HG02610 (cell line): ENCODE measurements at regions not wholly inside any gene's neighbourhood (a gene's known extent, or its start where the extent isn't known, plus 50 kb on each side); places are given as distances from the start of the nearest gene placed in this dataset.

ENCODE experiments used
- ATAC-seq: cut with Tn5 transposase; IDR thresholded peaks from one replicate; pipeline ENCODE4 v1.9.1; 2021; ENCODE audit warnings: mild to moderate bottlenecking, moderate library complexity; ENCODE audit not compliant: unreplicated experiment

DNA sequence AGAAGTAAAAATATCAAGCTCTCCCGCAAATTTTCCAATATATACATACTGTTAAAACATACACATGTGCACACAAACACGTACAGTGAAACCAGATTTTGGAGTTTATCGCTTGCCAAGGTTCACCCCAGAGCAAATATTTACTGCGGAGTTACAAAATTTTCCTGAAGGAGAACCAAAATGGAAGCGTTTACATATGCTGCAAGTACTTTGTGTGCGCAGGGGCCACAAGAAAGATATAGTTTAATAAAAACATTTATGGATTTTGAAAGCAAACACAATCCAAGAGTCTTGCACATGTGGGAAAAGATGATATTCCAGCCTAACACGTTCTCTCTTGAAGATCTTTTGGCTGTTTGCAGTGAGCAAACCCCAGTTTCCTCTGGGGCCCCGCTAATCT is 301.3 kb upstream of the NFE2L3 start:
- ATAC-seq: no peak

DNA sequence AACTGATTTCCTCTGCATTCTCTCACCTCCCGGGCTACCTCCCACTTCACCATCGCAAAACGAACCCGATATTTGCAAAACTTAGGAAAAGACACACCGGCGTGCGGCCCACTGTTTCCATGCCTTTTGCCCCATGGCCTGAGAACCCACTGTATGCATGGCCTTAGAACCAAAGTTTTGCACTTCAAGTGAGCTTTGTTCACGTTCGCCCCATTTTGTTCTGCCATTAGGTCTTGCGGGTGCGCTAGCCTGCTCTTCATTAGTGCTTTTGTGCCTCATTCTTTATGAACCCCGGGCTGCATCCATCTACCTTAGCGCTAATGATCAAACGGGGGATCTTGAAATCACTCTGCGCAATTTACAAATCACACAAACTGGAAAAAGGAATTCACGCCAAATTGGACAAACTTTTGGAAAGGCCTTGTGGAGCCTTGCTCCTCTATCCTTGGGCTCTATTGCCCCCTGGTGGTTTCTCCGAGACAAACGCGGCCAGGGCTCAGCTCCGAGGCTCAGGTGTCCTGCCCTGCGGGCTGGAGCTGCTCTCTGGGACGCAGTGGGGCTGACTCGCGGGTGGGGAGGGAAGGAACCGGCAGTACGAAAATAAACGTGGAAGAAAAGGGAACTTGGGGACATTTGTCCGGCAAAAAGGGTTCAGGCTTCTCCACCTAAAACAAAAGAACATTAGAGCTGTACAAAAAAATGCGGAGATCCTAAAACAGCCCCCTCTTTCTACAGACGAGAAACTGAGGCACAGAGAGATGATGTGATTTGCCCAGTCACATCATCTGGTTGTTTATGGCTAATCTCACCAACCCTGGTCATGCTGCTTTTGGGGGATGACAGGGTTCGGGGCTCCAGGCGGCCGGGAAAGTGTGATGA is 300.4 kb upstream of the NFE2L3 start:
- ATAC-seq: no peak

DNA sequence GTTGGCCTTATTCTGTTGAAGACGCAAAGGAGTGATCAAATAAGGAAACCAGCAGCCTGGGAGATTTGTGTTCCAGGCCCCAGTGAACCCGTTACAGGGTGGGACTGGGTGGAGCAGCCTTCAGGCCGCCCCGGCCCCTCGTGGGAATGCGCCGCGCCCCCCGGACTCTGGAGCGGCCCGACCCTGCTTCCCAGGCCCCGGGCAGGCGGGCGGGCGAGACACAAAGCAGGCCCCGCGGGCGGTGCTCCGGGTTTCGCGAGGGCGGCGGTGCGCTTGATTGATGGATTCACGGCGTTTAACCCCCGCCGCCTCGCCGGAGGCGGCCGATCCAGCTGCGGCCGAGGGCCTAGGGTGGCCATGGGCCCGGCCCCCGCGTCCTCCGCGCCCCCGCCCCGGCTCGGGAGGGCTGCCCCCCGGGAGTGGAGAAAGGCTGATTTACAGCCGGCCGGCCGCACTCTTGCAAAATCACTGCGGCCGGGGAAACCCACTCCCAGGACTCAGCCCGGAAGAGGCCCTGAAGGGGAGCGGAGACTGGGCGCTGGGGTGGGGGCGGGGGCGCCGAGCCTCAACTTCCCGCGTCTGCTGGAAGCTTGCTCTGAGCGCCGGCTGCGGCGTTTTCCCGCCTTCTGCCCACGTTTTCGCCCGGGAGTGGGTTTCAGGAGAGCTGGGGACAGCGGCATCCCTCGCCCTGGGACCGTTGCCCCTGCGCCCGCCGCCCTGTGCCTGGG is 299.6 kb upstream of the NFE2L3 start:
- ATAC-seq: no peak

DNA sequence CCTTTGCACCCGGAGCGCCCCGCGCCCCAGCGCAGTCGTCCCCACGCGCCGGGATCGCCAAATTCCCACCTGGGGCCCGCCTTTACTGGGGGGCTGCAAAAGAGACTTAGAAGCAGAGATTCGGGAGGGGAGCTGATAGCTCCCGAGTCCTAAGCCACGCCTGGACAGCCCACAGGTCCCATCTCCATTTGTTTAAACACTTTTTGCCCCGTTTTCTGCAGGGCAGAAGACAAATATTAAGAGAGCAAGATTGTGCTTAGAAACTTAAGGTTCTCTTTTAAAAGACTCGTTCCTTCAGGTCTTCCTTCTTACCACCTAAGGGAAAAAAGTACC is 299.1 kb upstream of the NFE2L3 start:
- no peak for ATAC-seq

DNA sequence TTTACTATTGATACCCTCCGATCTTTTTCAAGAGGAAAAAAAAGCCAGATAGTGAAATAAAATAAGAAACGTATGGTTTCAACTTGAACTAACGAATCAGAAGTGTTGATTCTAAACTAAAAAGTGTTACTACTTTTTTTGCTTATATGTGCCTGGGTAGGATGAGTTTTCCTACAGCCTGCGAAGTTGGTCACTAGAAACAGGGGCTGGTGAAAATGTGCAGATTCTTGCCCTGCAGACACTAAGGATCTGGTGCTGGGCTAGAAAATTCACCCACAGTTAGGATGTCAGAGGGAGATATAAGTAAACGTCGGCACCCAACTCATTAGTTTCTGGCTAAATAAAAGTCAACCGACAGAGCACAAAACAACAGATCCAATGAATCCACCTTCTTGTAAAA is 298.7 kb upstream of the NFE2L3 start:
- ATAC-seq: no peak

DNA sequence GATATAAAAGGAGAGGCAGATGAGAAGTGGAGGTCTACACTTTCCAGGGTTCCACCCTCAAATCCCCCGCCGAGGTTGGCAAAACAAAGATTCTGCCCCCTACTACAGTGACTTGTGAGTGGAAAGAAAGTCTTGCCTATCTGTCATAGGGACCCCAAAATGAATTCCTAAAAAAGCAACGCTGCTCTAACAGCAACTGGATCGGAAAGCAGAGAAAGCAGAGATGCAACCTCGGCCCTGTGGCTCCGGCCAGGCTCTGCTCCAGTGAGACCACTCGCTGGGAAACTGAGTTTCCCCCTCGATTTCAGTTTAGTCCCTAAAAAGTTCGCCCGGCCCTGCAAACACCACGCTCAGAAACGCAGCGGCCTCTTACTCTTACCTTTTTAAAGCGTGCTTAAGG is 297.9 kb upstream of the NFE2L3 start:
- ATAC-seq: no peak

DNA sequence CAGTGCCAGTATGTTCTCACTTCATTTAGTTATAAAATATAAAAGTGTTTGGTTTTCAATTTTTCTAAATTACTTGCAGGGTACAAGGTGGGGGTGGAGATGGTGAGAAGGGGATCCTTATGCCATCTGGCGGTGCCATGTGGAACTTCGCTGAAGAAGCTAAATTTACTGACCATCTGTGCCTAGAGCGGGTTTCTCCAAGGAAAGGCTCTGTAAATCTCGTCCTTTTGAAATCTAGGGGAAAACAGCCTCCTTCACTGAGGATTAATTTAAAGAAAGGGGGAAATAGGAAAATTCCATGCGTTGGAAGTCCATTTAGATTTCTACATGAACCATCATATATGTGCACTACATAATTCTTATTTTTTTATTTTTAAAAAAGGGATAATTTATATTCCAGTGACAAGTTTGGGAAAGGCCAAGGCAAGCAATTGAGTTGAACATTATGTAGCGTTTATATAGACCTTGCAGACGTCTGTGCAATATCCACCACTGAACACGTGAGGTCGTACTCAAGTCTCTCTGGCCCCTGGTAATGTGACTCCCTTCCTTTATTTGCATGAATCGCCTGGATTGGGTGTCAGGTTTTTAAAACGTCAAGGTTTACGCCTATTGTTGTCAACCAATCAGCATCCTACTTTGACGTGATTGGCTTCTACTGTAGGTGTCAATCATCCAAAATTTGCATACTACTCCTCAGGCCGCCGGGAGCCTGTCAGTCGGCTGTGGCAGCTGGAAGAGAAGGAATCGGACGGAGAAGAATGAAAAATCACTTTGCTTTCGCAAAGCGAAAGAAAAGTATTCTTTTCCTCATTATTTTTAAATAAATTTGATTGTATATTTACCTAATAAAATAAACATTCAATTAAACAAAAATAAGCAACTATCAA is 297.1 kb upstream of the NFE2L3 start:
- ATAC-seq: no peak

DNA sequence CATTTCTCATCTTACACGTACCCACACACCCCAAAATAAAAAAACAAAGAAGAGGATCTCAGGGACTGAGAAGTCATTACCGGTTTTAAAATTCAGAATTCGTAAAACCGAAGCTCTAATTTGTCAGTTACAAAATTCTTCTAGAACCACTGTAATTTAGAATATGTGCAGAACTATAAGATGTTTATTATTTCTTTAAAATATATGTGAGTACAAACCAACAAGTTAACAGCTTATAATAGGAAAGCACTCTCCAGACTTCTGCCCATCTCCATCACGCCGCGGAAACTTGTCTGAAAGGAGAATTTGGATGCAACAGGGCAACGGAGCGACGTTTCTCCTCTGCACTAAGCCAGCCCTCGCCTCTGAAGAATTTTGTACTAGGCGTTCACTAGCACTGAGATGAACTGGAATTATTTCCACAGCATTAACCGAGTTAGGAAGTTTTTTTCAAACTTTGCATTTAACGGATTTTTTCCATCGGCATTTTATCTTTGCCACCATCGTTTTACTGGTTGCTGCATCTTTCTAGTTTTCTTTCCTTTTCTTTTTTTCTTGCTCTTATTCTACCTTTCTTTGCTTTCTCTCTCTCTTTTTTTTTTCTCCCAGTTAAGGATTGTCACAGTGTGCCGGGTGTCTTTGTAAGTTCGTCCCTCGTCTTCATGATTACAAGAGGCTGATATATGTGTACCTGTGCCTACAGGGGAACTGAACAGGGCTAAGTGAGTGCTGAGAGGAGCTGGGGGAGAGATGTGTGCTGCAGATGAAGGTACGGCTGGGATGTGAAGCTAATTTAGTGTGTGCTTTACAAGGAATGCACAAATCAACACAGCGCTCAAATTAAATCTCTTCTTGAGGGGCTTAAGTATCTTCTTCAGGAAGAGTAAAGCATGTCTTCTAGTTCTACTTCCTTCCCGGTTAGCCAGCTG is 295.9 kb upstream of the NFE2L3 start:
- no peak for ATAC-seq

DNA sequence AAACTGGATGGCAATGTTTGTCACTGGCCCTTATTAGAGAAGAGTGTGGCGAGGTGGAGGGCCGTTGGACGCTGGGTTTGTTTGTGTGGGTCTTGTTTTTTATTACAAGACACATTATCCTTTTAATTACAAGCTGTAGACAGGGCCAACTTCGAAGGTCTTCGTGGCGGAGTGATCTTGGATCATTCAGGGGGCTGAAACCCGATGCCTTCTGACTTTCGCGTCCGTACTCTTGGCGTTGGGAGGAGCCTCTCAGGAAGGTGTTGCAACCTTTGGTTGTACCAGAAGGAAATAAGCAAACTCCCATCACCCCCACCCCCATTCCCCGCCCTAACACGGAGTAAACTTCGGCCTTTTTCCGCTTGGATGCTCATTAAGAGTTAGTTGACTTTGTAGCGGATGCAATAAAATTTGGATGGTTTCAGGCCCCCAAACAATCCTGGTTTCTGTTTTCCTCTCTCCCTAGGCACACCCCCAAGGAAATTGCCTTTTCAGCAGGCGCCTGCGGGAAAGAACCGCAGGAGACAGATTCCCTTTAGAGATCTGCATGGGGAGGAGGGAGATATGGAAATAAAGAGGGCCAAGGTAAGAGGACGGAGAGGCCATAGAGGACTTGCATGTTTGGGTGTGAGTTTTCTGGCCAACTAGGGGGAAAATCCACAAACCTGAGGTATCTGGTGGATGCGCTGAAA is 294.5 kb upstream of the NFE2L3 start:
- no peak for ATAC-seq

DNA sequence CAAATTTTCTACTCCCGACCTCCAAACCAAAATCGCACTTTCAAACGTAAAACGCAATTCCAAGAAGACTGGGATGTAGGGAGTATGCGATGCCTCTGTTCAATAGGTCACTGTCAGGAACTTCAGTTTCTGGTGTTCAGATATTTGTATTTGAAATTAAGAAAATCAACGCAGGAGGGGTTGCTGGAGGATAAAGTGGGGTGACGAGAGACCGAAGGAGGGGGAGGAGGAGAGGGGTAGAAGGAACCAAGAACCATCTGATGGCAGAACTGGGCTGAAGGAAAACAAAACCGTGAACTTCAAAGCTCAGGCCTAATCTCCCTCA is 293.8 kb upstream of the NFE2L3 start:
- no peak for ATAC-seq

DNA sequence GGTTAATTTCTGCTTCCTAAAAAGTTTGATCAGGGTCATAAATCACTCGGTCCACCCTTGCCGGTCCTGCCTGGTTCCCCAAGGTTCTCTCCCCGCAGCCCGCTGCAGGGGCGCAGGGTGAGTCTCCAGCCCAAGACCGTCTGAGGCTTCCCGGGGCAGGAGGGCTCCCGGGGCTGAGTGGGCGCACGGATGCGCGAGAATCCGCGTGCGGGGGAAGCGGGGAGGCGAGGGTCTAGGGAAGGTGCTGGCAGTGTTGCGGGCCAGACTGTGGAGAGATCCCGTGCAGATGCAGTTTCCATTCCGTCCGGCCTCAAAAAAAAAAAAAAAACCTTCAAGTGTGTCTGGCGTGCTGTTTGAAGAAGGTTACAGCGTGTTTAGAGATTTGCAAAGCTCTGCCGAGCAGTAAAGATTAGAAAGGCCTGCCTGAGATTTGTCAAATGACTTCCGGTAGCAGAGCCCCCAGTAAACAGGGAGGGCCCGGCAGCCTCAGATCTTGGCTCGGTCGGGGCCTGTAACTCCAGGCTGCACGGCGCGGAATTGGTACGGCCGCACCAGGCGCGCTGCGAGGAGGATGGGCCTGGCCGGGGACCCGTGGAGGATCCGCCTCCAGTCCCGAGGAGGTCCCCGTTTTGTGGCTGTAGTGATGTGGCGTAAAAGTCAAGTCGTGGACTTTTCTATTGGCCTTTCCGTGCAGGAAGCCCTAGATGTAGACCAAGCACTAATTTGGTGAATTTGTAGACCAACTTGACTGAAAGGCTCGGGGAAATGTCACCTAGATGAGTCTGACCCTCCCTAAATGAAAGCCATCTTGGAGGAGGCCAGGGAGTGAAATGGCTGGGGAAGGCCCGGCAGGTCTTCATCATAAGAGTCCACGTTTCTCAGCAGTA is 293.2 kb upstream of the NFE2L3 start:
- ATAC-seq: no peak

DNA sequence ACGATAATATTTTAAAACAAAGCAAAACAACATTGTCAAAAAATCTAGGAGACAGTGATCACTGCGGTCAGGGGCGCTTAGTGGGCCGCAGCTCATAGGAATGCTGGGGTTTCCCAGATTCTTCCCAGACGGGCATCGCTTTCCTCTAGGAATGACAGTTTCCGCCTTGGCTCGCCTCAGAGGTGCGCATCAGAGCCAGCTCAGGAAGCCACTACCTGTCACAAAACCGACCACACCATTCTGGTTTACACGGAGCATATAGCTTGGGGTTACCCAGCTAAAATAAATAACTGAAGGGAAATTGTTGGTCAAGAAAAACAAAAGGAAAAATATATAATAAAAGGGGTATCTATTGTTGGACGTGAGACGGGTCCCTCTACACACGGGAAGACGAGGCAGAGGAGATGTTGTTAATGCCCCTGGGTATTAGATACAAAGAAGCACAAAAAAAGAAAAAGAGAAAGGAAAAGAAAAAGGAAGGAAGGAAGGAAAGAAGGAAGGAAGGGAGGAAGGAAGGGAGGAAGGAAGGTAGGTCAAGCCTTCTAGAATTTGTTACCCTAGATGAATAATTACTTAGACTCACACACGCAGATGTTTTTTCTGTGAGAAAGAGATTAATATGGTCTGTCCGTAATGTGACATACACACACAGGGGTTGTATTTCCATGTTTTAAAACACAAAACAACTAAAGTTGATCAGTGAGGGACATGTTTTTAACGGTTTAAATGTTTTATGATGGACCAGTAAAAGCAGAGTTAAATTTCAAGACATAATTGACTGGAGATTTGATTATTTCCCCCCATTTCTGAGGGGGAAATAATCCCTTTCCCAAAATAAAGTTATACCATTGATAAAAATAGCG is 292.4 kb upstream of the NFE2L3 start:
- no peak for ATAC-seq

DNA sequence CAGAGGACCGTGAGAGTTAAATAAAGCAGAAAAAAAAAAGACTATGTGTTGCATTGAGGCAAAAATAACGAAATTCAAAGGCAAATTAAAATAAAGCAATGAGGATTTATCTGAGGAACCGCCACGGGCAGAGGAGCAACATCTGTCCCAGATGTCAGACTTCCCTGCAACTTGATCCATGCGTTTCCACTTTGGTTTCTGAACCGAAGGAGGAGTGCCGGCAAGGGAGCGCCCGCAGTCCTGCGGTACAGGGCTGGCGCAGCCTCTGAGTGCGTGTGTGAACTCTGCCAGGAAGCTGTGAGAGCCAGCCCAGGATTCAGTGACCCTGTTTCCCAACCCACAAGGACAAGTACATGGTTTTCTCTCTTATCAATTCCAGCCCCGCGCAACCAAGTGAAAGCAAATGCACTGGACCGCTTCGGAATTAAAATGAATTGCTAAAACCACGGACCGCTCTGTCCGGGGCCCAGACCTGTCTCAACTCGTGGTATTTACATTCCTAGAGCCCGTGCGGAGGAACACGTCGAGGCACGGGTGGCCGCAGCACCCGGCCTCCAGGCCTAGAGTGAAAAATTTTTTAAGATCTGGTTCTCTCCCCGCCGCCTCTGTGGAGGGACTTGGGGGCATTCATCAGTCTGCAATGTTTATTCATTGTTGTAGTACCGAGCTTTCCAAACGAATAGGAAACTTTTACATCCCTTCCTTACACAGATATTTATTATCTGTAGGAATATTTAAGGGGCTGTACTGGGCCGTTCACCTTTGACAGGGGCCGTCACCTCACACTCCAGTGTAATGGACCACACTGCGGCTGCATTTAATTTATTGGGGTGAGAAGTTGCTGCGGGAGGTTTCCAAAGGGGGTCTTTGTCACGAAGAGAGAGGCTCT is 291.5 kb upstream of the NFE2L3 start:
- ATAC-seq: no peak

DNA sequence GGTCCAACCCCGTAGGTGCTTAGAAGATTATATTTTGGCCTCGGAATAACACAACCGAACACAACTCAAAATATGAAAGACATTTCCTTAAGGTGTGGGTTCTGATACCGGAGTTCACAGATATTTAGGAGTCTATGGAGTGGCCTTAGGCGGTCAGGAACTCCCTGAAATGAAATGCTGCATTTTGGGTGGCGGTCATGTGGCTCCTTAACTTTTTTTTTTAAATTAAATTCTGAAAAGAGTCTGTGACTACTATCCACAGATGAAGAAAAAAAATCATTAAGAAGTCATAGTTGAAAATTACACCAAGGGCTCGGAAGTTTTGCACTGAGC is 290.9 kb upstream of the NFE2L3 start:
- ATAC-seq: no peak

DNA sequence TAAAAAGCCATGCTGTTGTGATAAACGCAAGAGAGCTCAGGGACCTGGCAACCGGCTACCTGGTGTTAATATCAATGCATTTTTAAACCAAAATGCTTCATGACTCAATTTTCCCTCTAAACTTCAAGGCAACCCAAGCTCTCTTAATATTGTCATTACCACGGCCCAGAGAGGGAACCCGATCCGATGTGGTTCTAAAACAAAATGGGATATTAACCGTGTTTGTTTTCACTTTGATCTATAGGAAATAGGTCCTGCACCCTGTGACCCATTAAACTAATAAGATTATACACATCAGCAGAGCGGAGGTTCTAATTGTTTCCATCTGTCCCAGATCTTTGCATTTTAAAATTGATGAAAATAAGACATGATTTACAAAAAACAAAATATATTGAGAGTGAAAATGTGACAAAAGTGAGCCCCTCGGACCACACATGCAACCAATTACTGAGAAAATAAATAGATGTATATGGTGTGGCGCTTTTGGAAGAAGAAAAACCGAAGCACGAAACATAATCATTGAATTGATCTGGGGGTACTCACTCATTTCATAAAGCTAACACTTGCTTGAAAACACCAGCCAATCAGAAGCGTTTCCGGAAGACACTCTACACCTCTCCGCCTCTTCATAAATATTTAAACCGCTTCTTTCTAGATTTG is 290.3 kb upstream of the NFE2L3 start:
- ATAC-seq: no peak

DNA sequence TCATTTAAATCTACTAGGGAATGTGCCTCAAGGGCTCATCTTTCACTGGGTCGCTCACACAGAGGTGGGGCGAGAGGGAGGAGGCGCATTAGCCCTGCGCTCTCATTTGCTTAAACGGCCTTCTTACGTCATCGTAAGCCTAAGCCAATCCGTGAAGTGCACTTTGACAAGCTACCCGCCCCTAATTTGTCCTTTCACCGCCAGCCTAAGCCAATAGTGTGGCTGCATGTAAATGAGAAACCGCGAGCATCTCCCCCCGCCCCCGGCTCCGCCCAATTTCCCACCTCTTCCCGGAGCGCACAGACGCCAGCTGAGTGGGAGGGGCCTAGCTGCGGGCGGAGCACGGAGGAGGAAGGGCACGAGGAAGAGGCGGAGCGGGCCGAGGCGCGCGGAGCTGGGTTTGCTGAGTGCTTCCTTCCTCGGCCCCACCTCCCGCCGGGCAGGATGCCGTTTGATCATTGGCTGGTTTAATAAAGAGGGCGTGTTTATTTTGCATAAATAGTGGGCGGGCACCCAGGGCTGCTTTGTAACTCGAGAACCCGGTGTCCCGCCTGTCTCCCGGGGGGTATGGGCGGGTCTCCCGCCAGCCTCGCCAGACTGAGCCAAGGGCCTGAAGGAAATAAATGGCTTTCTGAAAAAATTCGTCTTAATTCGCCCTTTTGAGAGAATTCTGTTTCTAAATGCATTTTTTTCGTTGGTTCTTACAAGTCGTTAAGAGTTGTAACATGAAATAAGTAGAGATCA is 289.6 kb upstream of the NFE2L3 start:
- peak; percentile 89 for ATAC-seq
